Activated CD4-positive, alpha-beta memory T cell treated with anti-CD3 and anti-CD28 coated beads for 36 hours (primary cell): ENCODE measurements at regions not wholly inside any gene's neighbourhood (a gene's known extent, or its start where the extent isn't known, plus 50 kb on each side); places are given as distances from the start of the nearest gene placed in this dataset.

Source experiments
- CTCF ChIA-PET: fragments of 350-600 bp; sonication (Branson Sonifier 250); formaldehyde crosslinking; loops from one replicate; lab custom pipeline; 2021; ENCODE audit warnings: antibody characterized with exemption, inconsistent platforms; lab: Charles Lee
- POLR2A ChIA-PET: fragments of 350-600 bp; sonication (Branson Sonifier 250); formaldehyde crosslinking; loops from one replicate; lab custom pipeline; 2021; ENCODE audit warnings: antibody characterized with exemption; lab: Charles Lee
- DNase-seq: peaks from one replicate; pipeline ENCODE4 v3.0.0-alpha.2; 2020
- H3K27ac Mint-ChIP-seq: one replicate; pipeline ENCODE4 v1.8.0; 2021; ENCODE audit warnings: mixed read lengths
- H3K27me3 Mint-ChIP-seq: one replicate; pipeline ENCODE4 v1.8.0; 2021; ENCODE audit warnings: mixed read lengths
- H3K36me3 Mint-ChIP-seq: one replicate; pipeline ENCODE4 v1.8.0; 2021; ENCODE audit warnings: mixed read lengths
- H3K4me1 Mint-ChIP-seq: one replicate; pipeline ENCODE4 v1.8.0; 2021; ENCODE audit warnings: low read depth, mixed read lengths
- H3K4me3 Mint-ChIP-seq: one replicate; pipeline ENCODE4 v1.8.0; 2021; ENCODE audit warnings: mild to moderate bottlenecking, mixed read lengths
- H3K9me3 Mint-ChIP-seq: one replicate; pipeline ENCODE4 v1.8.0; 2021; ENCODE audit warnings: mixed read lengths
- intact Hi-C: fragments of 100-400 bp; cut with micrococcal nuclease; formaldehyde crosslinking; loops from one replicate; pipeline ENCODE4 v1.15.1; 2023

GRCh38 chr10:70939441-70940003 is 51.2 kb upstream of the PCBD1 start:
- no peak for DNase-seq
- CTCF ChIA-PET: no interaction called here
- Mint-ChIP-seq H3K27me3 (peaks cover 3% of the 10 kb centered on the region), H3K9me3 (no peaks in the 10 kb centered on the region), H3K4me1 (no peaks in the 10 kb centered on the region), H3K27ac (no peak overlapping the region), H3K36me3 (no peaks in the 10 kb centered on the region), H3K4me3 (no peak overlapping the region)
- POLR2A ChIA-PET: no interaction called here
- intact Hi-C loops: no loop called here

- DNase-seq: no peak
- no peaks in the 10 kb centered on the region for H3K9me3 Mint-ChIP-seq
- H3K4me3 Mint-ChIP-seq: no peak overlapping the region
- no peak overlapping the region for H3K27ac Mint-ChIP-seq
- no peaks in the 10 kb centered on the region for H3K4me1 Mint-ChIP-seq
- POLR2A ChIA-PET: no interaction called here
- CTCF ChIA-PET: interaction anchor here (0.9 kb wide), 1 partner anchor 38 kb away, joined by 3 read pairs; no protein-coding TSS in a partner anchor
- no peaks in the 10 kb centered on the region for H3K36me3 Mint-ChIP-seq
- H3K27me3 Mint-ChIP-seq: peaks cover 3% of the 10 kb centered on the region
- intact Hi-C loops: no loop called here
These were observed 52.6 kb upstream of the PCBD1 start for GRCh38 chr10:70940834-70941568.

GRCh38 chr10:70942125-70942524 is 53.8 kb upstream of the PCBD1 start:
- ChIA-PET CTCF (no interaction called here), POLR2A (no interaction called here)
- Mint-ChIP-seq H3K4me3 (no peak overlapping the region), H3K27ac (no peak overlapping the region), H3K36me3 (no peaks in the 10 kb centered on the region), H3K4me1 (no peaks in the 10 kb centered on the region), H3K27me3 (peaks cover 3% of the 10 kb centered on the region), H3K9me3 (no peaks in the 10 kb centered on the region)
- DNase-seq: no peak
- intact Hi-C loops: no loop called here

- intact Hi-C loops: no loop called here
- H3K27ac Mint-ChIP-seq: no peak overlapping the region
- ChIA-PET POLR2A (no interaction called here), CTCF (no interaction called here)
- no peak for DNase-seq
- no peaks in the 10 kb centered on the region for H3K4me1 Mint-ChIP-seq
- H3K27me3 Mint-ChIP-seq: peaks cover 3% of the 10 kb centered on the region
- H3K36me3 Mint-ChIP-seq: no peaks in the 10 kb centered on the region
- H3K4me3 Mint-ChIP-seq: no peak overlapping the region
- no peaks in the 10 kb centered on the region for H3K9me3 Mint-ChIP-seq
These were observed 54.4 kb upstream of the PCBD1 start for GRCh38 chr10:70942725-70943124.

- H3K27me3 Mint-ChIP-seq: peaks cover 3% of the 10 kb centered on the region
- H3K9me3 Mint-ChIP-seq: no peaks in the 10 kb centered on the region
- intact Hi-C loops: no loop called here
- no peaks in the 10 kb centered on the region for H3K36me3 Mint-ChIP-seq
- ChIA-PET CTCF (no interaction called here), POLR2A (no interaction called here)
- no peak overlapping the region for H3K27ac Mint-ChIP-seq
- no peak for DNase-seq
- no peaks in the 10 kb centered on the region for H3K4me1 Mint-ChIP-seq
- H3K4me3 Mint-ChIP-seq: no peak overlapping the region
These were observed 54.9 kb upstream of the PCBD1 start for GRCh38 chr10:70943249-70943648.

GRCh38 chr10:70943841-70944466 is 55.6 kb upstream of the PCBD1 start:
- no peak for DNase-seq
- no peak overlapping the region for H3K4me3 Mint-ChIP-seq
- CTCF ChIA-PET: interaction anchor here (0.9 kb wide), 1 partner anchor 19 kb away, joined by 7 read pairs; no protein-coding TSS in a partner anchor
- no peaks in the 10 kb centered on the region for H3K9me3 Mint-ChIP-seq
- intact Hi-C loops: no loop called here
- H3K36me3 Mint-ChIP-seq: no peaks in the 10 kb centered on the region
- POLR2A ChIA-PET: no interaction called here
- H3K4me1 Mint-ChIP-seq: no peaks in the 10 kb centered on the region
- peaks cover 3% of the 10 kb centered on the region for H3K27me3 Mint-ChIP-seq
- H3K27ac Mint-ChIP-seq: no peak overlapping the region

GRCh38 chr10:70950037-70950436 is 61.7 kb upstream of the PCBD1 start:
- H3K4me3 Mint-ChIP-seq: no peak overlapping the region
- no peaks in the 10 kb centered on the region for H3K9me3 Mint-ChIP-seq
- H3K27me3 Mint-ChIP-seq: no peaks in the 10 kb centered on the region
- intact Hi-C loops: no loop called here
- CTCF ChIA-PET: no interaction called here
- no peak overlapping the region for H3K27ac Mint-ChIP-seq
- no peaks in the 10 kb centered on the region for H3K4me1 Mint-ChIP-seq
- no peaks in the 10 kb centered on the region for H3K36me3 Mint-ChIP-seq
- POLR2A ChIA-PET: no interaction called here
- no peak for DNase-seq

- Mint-ChIP-seq H3K27me3 (no peaks in the 10 kb centered on the region), H3K36me3 (no peaks in the 10 kb centered on the region), H3K9me3 (no peaks in the 10 kb centered on the region), H3K4me3 (no peak overlapping the region), H3K27ac (no peak overlapping the region), H3K4me1 (no peaks in the 10 kb centered on the region)
- no peak for DNase-seq
- ChIA-PET POLR2A (no interaction called here), CTCF (no interaction called here)
- intact Hi-C loops: no loop called here
These were observed 62.4 kb upstream of the PCBD1 start for GRCh38 chr10:70950801-70951200.

- peaks cover 2% of the 10 kb centered on the region for H3K27me3 Mint-ChIP-seq
- no peaks in the 10 kb centered on the region for H3K9me3 Mint-ChIP-seq
- no peak for DNase-seq
- H3K27ac Mint-ChIP-seq: no peak overlapping the region
- intact Hi-C loops: no loop called here
- no peaks in the 10 kb centered on the region for H3K36me3 Mint-ChIP-seq
- no peak overlapping the region for H3K4me3 Mint-ChIP-seq
- no peaks in the 10 kb centered on the region for H3K4me1 Mint-ChIP-seq
- ChIA-PET POLR2A (no interaction called here), CTCF (no interaction called here)
These were observed 64.0 kb upstream of the PCBD1 start for GRCh38 chr10:70952401-70952800.

GRCh38 chr10:70952921-70953320 is 64.6 kb upstream of the PCBD1 start:
- Mint-ChIP-seq H3K27me3 (peaks cover 2% of the 10 kb centered on the region), H3K27ac (no peak overlapping the region), H3K4me3 (no peak overlapping the region), H3K36me3 (no peaks in the 10 kb centered on the region), H3K4me1 (no peaks in the 10 kb centered on the region), H3K9me3 (no peaks in the 10 kb centered on the region)
- POLR2A ChIA-PET: no interaction called here
- CTCF ChIA-PET: no interaction called here
- intact Hi-C loops: no loop called here
- DNase-seq: no peak

- POLR2A ChIA-PET: no interaction called here
These were observed 66.2 kb upstream of the PCBD1 start for GRCh38 chr10:70954381-70955176.

More at GRCh38 chr10:70954381-70955176, 66.2 kb upstream of the PCBD1 start:
- H3K36me3 Mint-ChIP-seq: no peaks in the 10 kb centered on the region
- DNase-seq: no peak
- H3K9me3 Mint-ChIP-seq: no peaks in the 10 kb centered on the region
- H3K4me1 Mint-ChIP-seq: no peaks in the 10 kb centered on the region
- no peak overlapping the region for H3K4me3 Mint-ChIP-seq
- peaks cover 2% of the 10 kb centered on the region for H3K27me3 Mint-ChIP-seq
- CTCF ChIA-PET: interaction anchor here (1.0 to 1.3 kb wide), 3 partner anchors 10 to 29 kb away, joined by 3 read pairs; no protein-coding TSS in a partner anchor
- intact Hi-C loops: no loop called here
- H3K27ac Mint-ChIP-seq: no peak overlapping the region
